ENCODE measurements at regions not wholly inside any gene's neighbourhood (a gene's known extent, or its start where the extent isn't known, plus 50 kb on each side); places are given as distances from the start of the nearest gene placed in this dataset.

GRCh38 chr16:6510261-6510660, 822.4 kb upstream of the RBFOX1 start:
- DNase-seq (ENCODE audit: low read depth) = no peak

DNA sequence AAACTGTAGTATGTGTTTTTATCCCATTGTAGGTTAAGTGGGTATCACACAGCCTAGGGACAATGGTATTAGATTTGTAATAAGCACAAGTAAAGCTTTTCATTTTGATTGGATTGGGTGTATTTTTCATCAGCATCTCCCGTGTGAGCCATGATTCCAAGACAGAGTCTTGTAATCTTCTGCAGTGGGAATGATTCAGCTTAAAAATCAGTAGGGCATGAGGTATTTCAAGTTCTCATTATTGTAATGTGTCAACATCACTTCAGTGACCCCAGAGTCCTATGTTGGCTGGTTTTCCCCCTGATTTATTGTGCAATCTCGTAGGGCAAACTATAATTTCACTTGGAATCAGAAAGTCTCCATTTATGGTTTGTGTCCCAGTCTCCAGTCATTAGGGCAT, 833.2 kb upstream of the RBFOX1 start:
- no peak for DNase-seq (ENCODE audit: low read depth)

- no peak for DNase-seq (ENCODE audit: low read depth)
Measured at GRCh38 chr16:6498858-6499257, 833.8 kb upstream of the RBFOX1 start.

- no peak for DNase-seq (ENCODE audit: low read depth)
Measured at GRCh38 chr16:6496996-6497395, 835.6 kb upstream of the RBFOX1 start.

- DNase-seq (ENCODE audit: low read depth) = no peak
Measured at GRCh38 chr16:6495486-6496210, 837.0 kb upstream of the RBFOX1 start.

DNA sequence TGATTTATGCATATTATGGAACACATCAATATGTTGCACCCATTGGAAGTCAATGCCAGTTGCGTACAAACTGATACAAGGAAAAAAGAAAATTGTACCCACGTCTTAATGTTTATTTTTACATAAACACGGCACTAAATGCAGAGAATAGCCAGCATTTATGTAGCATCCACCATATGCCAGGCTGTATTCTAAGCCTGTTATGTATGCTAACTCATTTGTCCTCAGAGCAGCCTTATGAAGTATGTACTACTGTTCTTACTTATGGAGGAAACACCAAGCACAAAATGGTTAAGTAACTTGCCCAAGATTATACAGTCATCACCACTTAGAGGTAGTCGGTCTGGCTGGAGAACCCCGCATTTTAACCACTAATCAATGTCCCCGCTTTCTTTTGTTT, 837.9 kb upstream of the RBFOX1 start:
- no peak for DNase-seq (ENCODE audit: low read depth)

GRCh38 chr16:6493555-6493954, 839.1 kb upstream of the RBFOX1 start:
- no peak for DNase-seq (ENCODE audit: low read depth)

DNA sequence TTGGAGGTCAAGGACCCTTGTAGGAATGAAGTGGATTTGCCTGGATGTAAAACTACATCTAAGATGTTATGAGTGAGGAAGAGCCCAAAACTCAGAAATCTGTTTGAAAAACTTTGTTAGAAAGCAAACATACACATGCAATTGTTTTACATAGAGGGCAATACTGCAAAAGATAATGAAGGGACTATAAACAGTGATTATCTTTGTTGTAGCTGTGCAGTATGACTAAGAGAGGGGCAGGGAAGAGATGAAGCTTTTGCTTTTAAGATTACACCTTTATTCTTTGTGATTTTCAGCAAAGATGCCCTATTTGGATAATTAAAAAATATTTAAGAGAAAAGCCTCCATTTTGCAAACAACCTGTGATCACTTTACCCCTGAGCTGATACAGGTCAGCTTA, 839.9 kb upstream of the RBFOX1 start:
- DNase-seq (ENCODE audit: low read depth) = no peak

DNA sequence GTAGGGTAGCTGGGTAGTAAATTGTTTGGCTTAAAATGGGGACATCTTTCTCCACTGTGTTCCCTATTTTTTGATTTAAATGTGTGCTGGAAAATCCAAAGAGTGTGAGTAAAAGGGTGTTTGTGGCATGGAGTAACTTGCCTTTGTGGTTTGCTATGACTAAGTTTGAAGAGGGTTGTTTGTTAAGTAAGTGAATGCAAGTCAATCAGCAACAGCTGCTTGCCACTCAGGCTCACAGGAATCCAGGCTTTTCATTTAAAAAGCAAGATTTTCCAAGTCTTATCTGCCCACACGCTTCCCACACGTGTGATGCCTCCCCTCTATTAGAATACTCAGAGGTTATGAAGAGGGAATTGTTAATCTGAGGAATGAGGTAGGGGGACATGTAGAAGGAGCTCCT, 847.7 kb upstream of the RBFOX1 start:
- DNase-seq (ENCODE audit: low read depth) = no peak

- no peak for DNase-seq (ENCODE audit: low read depth)
Measured at GRCh38 chr16:6484081-6484480, 848.6 kb upstream of the RBFOX1 start.

- DNase-seq (ENCODE audit: low read depth) = no peak
Measured at GRCh38 chr16:6483469-6484033, 849.1 kb upstream of the RBFOX1 start.

DNA sequence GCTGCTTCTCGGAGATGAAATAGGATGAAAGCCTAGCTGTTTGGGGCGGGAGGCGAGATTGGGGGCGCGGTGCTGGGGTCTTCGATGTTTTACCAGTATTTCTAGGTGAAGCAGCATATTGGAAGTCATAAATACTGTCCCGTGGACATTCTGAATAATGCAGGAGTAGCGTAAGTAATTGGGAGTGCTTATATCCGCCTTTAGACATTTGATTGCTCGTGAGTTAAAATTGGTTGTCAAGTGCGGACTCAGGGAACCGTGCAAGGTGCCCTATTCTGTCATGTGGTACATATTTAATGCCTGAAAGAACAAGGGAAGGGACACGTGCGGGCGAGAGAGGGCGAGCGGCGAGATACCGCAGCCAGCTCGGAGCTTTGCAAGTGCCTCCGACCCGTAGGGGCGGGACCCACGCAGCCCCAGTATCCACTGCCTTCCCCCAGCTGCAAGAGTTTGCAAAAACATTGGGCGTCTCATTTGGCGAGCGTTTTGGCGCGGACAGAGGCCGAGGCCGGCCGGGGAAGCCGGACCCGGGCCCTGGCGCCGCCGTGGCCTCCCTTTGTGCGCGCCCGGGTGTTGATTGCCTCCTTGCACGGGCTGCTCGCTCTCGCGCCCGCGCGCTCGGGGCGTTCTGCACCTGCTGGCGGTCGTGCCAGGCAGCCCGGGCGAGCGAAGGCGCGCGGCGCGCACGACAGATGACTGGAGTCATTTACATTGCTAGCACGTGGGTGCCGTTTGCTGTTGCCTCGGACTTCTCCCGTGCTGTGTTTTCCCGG, 849.8 kb upstream of the RBFOX1 start:
- DNase-seq (ENCODE audit: low read depth) = no peak

DNA sequence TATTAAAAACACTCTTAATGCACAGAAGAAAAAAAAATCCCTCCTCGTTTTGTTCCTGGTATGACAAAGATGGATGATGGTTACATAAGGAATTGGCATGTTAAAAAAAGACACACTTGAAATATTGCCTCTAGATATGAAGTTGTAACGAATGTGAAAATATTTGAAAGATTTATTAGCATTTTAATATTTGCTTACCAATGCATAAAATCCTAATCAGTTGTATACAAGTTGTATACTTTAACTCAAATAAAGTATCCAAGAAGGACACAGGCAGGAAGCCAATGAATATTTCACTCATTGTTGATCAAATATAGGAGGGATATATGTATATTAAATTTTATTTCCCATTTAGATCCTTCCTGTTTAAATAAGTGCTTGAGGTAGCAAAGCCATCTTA, 850.8 kb upstream of the RBFOX1 start:
- no peak for DNase-seq (ENCODE audit: low read depth)

- no peak for DNase-seq (ENCODE audit: low read depth)
Measured at GRCh38 chr16:6453742-6454141, 878.9 kb upstream of the RBFOX1 start.

GRCh38 chr16:6447021-6447790, 885.4 kb upstream of the RBFOX1 start:
- no peak for DNase-seq (ENCODE audit: low read depth)

GRCh38 chr16:6446370-6446769, 886.3 kb upstream of the RBFOX1 start:
- no peak for DNase-seq (ENCODE audit: low read depth)

DNA sequence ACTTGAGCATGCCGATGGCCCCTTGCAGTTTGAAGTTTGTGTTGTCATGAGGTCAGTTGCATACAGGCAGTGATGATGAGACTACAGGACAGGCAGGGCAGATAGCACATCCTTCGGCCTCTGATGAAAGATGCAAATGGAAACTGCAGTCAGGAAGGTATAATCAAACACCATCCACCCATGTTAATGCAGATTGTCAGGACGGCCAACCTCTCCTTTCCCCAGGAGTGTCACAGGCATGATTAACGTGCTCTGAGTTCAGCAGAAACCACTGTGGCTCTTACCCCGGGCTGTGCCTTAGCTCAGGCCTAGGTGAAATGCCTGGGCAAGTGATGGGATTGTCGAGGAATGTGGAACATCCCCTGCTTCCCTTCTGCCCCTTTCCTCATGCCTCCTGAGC, 893.5 kb upstream of the RBFOX1 start:
- no peak for DNase-seq (ENCODE audit: low read depth)

DNA sequence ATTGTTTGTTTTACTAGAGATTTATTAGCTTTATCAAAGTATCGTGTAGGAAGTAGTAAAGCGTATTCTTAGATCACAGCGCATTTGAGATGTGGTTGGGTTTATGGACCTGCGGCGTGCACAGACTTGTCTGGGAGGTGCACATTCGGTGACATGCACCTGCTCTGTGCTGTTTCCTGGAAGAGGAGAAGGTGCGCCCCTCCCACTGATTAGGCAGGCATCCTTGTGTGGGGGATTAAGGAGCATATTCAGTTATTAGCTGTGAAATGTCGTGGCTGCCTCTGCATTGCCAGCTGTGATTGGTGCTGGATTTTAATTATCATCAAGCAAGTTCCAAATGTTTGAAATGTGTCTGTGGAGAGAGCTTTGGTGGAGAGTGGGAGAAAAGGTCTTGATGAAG, 903.8 kb upstream of the RBFOX1 start:
- DNase-seq (ENCODE audit: low read depth) = no peak

GRCh38 chr16:6427621-6428020, 905.0 kb upstream of the RBFOX1 start:
- DNase-seq (ENCODE audit: low read depth) = no peak

DNA sequence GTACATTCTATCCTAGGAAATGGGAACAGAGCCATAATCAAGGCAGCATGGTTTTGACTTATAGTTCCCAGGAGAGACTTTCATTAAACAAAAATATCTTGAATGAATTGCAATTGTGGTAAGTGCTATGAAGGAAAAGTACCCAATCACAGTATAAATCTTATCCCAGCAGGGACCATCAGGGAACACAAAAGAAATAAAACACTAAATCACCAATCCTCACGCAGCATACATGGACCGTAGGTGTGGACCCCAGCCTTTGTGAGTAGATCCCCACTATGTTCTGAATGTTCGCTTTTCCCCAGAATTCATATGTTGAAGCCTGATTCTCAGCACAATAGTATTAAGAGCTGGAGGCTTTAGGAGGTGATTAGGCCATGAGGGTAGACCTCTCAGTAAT, 925.0 kb upstream of the RBFOX1 start:
- no peak for DNase-seq (ENCODE audit: low read depth)

DNA sequence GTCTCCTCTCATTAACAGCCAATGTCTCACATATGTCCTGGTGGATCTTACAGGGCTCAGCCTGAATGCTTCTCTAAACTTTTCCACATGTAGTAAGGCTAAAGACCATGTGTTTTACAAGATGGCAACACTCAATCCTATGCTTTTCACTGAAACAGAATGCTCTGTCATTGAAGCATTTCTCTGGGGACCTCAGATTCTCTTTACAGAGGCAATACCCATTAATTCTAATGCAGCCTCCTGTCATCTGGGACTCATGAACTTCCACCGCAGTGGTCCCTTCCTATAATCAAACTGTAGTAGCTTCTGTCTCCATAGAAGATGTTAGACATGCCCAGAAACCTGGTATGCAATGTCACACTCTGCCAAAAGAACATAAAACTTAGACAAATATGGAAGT, 926.6 kb upstream of the RBFOX1 start:
- no peak for DNase-seq (ENCODE audit: low read depth)

GRCh38 chr16:6382924-6383459, 949.7 kb upstream of the RBFOX1 start:
- no peak for DNase-seq (ENCODE audit: low read depth)
